Stimulated activated CD8-positive, alpha-beta memory T cell treated with anti-CD3 and anti-CD28 coated beads, Interleukin-7, amount 100 ng/mL, for 48 hours (primary cell): ENCODE measurements at regions not wholly inside any gene's neighbourhood (a gene's known extent, or its start where the extent isn't known, plus 50 kb on each side); places are given as distances from the start of the nearest gene placed in this dataset.

Experiments
- DNase-seq, 2 donors: peaks; one replicate each; pipeline ENCODE4 v3.0.0-alpha.2; 2020; ENCODE audit warnings: low read depth in 1 of 2; ENCODE audit errors: extremely low read depth in 1 of 2

DNA sequence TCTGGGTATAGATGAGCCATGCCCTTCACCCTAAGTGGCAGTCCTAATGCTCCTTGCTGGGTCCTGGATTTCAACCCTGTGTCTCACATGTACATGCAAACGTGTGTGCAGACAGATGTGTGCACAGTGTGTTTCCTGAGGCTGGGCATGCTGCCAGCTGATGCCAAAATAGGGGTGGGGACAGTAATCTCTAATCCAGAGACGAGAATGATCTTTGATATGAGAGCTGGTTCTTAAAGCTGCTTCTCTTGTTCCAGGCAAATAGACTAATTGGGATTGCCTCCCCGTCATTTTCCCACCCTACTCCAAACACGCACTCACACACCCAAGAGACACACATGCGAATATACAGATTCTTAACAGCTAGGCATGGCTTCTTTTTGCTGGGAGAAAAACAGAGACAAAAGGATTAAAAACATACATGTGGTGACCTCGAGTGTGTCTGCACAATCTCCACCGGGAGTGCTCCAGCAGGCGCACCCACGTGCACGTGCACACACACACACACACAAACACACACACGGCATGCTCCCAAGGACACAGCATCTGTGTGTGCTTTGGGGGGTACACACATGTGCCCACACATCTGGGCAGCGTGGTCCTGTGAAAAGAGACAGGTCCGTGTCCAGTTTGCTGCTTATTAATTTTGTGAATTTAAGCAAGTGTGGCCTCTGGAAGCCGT, 102.1 kb upstream of the ZBTB40 start:
- DNase-seq: no peak

DNA sequence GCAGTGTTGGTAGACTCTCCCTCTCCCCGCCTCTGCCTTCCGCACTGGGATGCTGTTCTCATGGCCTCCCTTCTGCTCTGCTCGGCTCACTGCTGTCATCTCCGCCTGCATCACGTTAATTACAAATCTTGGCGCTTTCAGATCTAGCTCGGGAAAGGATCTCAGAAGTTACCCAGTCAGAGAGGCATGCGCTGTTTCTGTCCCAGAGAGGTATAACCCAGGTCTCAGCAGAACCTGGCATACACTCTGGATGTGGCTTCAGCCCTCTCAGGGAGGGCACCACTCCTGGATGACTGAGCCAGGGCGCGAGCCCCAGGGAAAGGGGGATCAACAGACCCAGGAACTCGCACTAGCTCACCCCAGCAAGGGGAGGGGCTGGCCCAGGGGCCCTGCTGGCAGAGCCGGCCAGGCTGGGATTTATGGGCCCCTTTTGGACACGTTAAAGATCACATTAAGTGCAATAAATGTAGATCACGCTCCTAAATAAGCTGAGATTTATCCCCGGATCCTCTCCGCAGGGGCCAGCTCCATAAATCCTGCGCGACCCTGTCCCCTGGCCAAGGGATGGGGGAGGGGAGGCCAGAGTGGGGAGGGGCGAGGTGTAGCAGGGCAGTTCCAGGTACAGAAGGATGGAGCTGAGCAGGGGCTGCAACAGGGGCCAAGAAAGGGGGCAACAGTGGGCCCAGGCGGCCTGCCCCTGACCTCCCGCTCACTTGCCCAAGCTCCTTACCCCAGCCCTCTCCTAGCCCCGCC, 101.3 kb upstream of the ZBTB40 start:
- no peak for DNase-seq

DNA sequence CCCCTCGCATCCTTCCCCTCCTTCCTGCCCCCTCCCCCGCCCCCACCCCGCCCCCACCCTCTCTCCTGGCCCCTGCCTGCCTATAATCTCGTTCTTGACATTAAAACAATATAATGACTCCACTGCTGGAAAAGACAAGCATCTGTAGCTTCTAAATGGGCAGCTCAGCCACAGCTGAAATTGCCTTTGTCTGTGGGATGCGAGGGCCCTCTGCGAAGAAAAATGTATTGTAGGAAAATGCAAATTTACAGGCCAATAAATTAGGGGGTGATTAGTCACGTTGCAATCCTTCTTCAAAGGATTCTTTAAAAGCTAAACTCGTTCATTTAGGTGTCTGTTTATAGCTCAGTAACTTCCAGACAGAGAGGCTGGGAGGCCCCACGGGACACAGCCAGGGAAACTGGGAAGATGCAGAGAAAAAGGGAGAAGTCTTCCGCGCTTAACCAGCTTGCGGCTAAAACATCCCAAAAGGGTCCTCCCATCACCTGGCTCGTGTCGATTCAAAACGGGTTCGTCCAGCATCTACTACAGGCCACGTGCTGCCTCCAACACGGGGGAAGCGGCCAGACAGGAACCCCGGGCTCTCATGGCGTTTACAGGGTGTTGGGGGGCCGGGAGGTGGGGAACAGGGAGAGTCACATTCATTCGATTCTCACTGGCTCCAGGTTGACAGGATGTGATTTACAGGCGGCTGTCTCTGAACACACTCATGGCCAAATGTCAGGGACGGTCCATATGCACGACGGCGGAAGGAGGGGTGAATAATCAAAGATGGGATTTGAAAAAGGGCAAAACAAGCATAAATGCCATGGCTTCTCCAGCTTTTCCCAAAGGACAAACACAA, 100.5 kb upstream of the ZBTB40 start:
- no peak for DNase-seq

DNA sequence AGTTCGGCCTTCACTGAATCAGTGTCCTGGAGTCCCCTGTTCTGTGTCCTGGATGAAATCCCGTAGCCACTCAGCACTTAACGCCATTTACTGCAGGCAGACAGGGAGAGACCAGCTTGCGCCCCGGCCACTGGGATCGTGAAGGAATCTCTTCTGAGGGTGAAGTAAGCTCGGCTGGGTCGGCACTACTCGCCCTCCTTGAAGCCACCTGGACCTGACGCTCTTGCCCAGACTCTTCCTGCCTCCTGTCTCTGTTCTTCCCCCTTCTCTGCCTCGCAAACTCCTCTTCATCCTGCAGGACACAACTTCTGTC, 99.9 kb upstream of the ZBTB40 start:
- no peak for DNase-seq

DNA sequence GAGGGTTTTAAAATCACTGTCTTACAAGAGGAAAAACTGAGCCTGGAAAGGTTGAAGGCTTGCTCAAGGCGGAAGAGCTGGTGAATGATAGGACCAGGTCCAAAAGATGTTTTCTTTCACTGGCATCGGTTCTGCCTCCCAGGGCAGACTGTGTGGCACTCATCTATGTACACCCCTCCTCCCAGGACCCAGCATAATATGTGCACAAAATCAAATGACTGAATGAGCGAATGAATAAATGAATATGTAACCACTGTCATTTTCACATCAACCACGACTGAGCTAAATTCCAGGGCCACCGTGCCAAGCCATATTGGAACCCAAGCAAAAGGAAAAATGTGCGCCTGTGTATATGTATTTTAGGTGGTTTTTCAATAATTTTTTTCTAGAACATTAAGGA, 99.3 kb upstream of the ZBTB40 start:
- DNase-seq: no peak

DNA sequence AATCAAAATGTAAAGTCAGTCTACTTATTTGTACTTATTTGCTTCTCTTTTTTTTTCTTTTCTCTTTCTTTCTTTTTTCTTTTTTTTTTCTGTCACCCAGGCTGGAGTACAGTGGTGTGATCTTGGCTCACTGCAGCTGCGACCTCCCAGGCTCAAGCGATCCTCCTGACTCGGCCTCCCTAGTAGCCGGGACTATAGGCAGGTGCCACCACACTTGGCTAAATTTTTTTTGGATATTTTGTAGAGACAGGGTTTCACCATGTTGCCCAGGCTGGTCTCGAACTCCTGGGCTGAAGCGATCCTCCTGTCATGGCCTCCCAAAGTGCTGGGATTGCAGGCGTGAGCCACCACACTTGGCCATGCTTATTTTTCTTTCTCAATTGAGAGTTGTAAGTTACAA, 98.8 kb upstream of the ZBTB40 start:
- no peak for DNase-seq

DNA sequence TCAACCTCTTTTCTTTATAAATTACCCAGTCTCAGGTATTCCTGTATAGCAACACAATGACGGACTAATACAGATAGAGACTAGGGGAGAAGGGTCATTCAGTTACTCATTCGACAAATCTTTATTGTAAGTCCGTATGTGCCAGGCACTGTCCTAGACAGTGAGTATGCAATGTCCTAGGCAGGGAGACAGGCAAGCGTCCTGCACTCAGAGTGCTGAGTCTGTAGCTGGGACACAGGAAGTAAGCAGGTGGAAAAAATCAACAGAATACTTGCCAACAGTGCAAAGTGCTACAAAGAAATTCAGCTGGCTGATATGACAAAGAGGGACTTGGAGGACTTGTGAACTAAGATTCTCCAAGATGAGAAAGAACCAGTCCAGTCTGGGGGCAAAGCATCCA, 92.2 kb upstream of the ZBTB40 start:
- DNase-seq: no peak

DNA sequence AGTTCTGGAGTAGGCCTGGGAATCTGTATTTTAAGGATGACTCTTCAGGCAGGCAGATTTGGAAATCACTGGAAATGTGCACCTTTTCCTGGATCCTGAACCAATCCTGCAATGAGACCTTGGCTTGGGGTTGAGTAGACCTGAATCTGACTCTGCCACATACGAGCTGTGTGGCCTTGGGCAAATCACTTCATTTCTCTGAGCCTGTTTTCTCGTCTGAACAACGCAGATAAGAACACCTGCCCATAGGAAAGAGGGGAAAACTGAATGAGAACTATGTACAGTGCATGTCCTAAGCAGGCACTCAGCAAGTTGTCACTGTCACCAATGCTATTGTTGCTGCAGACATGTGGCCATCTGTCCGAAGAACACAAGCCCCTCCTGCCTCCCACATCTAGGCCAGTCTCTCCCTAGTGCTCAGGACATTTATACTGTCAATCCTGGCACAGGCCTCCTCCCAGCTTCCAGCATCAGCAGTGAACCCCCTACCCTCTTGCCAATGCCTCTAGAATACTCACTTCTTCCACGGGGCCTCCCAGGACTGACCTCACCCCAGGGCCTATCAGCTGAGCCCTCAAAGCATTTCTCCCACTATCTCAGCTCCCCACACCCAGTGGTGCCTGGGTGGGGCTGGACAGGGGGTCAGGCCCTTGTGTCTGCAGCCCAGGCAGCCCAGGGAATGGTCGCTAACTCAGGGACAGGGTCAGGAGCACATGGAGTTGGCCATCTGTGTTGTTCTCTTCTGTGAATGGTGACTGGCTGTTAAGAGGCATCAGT, 88.8 kb upstream of the ZBTB40 start:
- no peak for DNase-seq

DNA sequence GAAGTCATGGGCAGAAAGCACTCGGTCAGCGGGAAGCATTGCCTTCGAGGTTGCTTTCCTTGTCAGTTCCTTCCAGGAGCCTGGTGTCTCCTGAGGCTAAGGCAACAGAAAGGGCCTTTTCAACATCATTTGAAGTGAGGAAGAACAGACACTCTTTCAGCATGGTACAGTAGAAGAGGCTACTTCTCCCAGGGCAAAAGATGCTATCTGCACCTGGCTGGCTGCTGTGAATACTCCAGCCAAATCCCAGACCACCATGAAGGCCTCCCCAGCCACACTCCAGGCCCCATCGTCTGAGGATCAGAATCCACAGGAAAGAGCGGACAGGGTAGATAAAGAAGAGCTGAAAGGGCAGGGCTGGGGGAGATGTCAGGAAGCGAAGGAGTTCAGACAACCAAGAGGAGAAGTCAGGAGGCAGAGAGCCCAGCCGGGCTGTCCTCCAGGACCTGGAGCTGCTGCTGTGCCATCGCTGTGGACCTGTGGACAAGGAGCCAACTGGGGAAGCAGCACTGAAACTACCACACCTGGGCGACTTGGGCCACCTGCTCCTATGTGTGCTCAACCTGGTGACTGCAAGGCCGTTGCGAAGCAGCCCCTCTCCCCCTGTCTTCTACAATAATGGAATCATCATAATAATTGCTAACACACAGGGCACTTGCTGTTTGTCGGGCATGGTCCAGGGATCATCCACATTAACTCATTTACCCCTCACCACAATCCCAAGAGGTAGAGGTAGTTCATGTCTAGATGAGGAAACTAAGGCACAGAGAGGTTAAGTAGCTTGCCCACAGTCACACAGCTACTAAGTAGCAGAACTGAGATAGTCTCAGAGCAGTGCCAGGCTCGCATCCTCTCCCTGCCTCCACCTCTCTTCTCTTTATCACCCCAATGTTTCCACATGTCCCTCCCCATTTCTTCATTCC, 88.0 kb upstream of the ZBTB40 start:
- DNase-seq: no peak

DNA sequence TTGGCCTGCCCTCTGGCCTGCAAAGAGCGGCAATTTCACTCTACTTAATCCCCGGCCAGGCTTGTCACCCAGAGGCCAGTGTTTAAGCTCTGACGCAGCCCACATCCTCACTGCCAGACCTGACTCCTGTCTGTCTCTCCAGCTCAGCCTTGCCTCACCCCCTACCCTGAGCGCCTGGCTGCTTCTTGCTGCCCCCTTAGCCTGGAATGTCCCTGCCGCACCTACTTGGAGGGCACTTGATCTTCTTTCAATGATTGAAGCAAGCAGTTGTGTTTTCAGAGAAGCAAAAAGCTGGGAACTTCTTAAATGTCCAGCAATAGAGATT, 87.4 kb upstream of the ZBTB40 start:
- DNase-seq: no peak

DNA sequence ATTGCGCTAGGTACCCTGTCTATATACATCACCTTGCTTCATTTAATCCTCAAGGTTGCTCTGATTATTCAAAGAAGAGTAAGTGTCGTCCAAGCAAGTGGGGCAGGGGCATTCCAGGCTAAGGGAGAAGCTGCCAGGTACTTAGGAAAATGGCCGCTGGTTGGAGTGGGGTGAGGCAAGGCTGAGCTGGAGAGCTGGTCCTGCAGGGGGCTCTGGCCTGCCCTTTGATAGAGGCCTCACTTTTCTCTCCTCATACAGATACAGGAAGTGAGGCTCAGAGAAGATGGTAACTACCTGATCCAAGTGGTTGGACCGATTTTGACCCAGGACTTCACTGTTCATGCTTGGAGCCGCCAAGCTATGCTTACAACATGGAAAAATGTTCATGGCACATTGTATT, 86.9 kb upstream of the ZBTB40 start:
- no peak for DNase-seq

DNA sequence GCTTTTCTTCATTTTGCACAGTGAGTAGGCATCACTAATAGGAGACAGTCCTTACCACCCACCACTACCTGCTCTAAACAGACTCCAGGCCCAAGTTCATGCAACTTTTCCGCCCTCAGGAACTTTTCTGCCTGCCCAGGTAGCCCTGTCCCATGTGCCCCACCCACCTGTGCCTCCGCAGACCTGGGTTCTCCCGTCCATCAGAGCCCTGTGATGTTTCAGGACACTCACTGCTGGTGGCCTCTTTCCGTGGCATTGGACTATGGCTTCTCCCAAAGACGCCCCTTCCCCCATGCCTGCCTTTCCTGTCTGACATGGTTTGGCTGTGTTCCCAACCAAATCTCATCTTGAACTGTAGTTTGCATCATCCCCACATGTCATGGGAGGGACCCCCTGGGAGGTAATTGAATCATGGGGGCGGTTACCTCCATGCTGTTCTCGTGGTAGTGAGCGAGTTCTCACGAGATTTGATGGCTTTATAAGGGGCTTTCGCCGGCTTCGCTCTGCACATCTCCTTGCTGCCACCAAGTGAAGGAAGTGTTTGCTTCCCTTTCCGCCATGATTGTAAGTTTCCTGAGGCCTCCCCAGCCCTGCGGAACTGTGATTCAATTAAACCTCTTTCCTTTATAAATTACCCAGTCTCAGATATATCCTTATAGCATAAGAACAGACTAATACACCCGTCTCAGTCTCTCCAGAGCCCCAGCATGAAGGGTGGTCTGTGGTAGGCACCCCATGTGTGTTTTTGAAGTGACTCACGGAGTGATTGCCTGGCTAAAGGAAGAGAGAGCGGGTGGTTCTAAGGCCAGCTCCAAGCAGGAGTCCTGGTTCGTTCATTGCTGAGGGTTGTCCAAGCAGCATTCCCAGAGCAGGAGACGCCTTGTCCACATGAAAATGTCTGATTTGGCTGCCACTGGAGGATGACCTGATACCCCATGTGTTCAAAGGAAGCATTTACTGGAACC, 86.0 kb upstream of the ZBTB40 start:
- DNase-seq: no peak

DNA sequence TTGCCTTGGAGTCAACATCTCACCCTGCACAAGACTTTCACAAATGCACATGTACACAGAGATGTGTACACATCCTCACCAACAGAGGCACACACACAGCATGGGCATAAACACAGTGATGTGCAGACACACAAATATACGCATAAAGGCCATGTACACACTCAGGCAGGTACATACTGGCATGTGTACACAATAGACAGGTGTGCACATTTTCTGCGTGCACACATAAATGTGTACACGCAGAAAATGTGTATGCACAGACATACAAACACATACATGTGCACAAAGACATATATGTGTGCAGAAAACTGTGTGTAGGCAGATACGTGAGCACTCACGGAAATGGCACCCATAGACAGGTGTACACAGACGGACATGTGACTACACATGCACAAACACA, 85.3 kb upstream of the ZBTB40 start:
- DNase-seq: no peak

DNA sequence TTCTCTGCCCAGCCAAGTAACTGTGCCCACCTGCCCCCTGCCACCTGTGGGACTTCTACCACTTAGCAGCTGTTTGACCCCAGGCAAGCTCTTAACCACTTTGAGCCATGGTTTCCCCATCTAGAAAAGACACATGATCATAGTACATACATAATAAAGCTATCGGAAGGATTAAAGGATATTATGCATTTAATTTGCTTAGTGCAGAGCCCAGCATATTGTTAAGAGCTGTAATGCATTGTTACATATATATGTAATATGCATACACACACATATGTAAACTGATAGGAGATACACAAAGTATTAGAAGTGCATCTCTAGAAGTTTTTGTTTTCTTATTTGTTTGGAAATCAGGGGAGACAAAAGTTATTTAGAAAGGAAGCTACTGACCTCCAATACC, 83.5 kb upstream of the ZBTB40 start:
- no peak for DNase-seq

DNA sequence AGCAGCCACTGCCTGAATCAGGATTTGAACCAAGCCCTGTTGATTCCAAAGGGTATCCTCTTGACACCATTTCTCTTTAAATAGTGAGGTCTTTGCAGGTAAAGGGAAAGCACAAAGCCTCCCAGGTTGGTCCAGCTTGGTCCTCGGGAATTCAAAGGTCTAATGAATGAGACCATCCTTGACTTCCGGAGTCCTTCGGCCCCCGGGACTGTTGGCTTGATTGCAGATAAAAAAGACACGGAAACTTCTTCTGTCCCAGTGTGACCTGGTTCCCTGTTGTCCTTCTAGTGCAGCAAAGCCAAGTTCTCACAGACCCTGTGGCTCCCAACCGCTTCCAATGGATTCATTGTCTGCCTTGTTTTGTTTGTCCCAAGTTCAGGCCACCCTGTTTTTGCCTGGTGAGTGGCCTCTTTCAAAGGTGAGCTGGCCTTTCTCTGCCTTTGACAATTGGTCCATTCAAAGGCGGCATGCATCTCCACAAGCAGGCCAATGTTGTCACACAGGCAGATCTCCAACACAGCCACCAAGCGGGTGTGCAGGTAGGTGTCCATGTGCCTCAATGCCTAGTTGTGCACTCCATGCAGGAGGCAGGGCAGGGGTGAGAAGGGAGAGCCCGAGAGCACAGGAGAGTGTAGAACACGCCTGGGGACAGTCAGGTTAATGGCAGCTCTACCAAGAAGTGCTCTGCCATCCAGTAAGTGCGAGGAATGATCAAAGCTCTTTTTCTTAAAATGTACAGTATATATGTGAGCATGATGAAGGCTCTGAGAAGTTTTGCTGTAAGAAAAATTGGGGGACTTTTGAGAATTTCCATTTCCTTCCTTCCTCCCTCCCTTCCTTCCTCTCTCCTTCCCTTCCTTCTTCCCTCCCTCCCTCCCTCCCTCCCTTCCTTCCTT, 82.1 kb upstream of the ZBTB40 start:
- no peak for DNase-seq

DNA sequence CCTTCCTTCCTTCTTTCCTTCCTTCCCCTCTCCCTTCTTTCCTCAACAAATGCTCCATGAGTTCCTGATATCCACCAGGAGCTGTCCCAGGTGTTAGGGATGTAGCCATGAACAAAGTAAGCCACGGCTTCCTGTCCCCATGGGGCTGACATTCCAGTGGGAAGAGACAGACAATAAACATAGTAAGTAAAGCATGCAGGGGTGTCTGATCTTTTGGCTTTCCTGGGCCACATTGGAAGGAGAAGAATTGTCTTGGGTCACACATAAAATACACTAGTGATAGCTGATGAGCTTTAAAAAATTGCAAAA, 81.5 kb upstream of the ZBTB40 start:
- DNase-seq: no peak

DNA sequence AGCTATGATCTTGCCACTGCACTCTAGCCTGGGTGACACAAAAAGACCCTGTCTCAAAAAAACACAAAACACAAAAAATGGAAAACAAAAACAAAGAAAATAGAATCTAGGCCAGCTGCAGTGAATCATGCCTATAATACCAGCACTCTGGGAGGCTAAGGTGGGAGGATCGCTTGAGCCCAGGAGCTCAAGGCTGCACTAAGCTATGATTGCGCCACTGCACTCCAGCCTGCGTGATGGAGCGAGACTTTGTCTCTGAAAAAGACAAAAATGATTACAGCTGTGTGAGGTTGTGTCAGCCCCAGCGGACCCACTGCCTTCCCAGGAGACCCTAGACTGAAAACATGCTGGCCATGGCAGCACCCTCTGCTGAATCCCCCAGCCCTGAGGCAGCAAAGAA, 80.2 kb upstream of the ZBTB40 start:
- no peak for DNase-seq

DNA sequence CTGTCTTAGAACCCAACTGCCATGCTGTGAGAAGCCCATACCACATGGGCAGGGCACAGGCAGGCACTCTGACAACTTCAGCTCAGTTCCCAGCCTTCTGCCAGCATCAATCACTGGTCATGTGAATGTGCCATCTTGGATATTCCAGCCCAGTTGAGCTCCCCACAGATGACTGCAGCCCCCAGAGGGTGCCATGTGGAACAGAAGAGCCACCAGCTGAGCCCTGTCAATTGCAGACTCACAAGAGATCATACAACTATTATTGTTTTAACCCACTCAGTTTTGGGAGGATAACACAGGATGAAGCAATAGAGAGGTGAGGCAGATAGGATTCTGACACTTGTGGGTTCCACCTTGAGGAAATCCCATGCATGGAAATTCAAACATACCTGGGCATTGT, 78.4 kb upstream of the ZBTB40 start:
- DNase-seq: no peak
